Ishikawa (cell line): ENCODE measurements at regions not wholly inside any gene's neighbourhood (a gene's known extent, or its start where the extent isn't known, plus 50 kb on each side); places are given as distances from the start of the nearest gene placed in this dataset.

Source experiments
- CEBPB ChIP-seq: IDR thresholded peaks from 2 replicates; pipeline ENCODE4 v1.6.1; 2012
- CREB1 ChIP-seq: IDR thresholded peaks from 2 replicates; pipeline ENCODE4 v1.6.1; 2012; ENCODE audit warnings: low read depth
- EGR1 ChIP-seq: IDR thresholded peaks from 2 replicates; pipeline ENCODE4 v1.6.1; 2012
- EP300 ChIP-seq: IDR thresholded peaks from 2 replicates; pipeline ENCODE4 v1.6.1; 2012; ENCODE audit warnings: borderline replicate concordance
- FOXM1 ChIP-seq: IDR thresholded peaks from 2 replicates; pipeline ENCODE4 v1.6.1; 2012; ENCODE audit warnings: low read depth, borderline replicate concordance
- NFIC ChIP-seq: IDR thresholded peaks from 2 replicates; pipeline ENCODE4 v1.6.1; 2012
- RAD21 ChIP-seq: IDR thresholded peaks from 2 replicates; pipeline ENCODE4 v1.6.1; 2012; ENCODE audit warnings: low read depth
- TAF1 ChIP-seq: IDR thresholded peaks from 2 replicates; pipeline ENCODE4 v1.6.1; 2012; ENCODE audit warnings: low read depth, mild to moderate bottlenecking
- TCF12 ChIP-seq: IDR thresholded peaks from 2 replicates; pipeline ENCODE4 v1.6.1; 2012; ENCODE audit warnings: low read depth
- TEAD4 ChIP-seq: IDR thresholded peaks from 2 replicates; pipeline ENCODE4 v1.6.1; 2012
- YY1 ChIP-seq: IDR thresholded peaks from 2 replicates; pipeline ENCODE4 v1.6.1; 2012; ENCODE audit warnings: low read depth
- ZBTB7A ChIP-seq: IDR thresholded peaks from 2 replicates; pipeline ENCODE4 v1.6.1; 2012; ENCODE audit warnings: low read depth
- TF ChIP-seq, protein P1 (sequence below): IDR thresholded peaks from 2 replicates; pipeline ENCODE4 v1.6.1; 2012
- TF ChIP-seq, protein P2 (sequence below): IDR thresholded peaks from 2 replicates; pipeline ENCODE4 v1.6.1; 2012; ENCODE audit warnings: low read depth, mild to moderate bottlenecking
- TF ChIP-seq, protein P3 (sequence below): IDR thresholded peaks from 2 replicates; pipeline ENCODE4 v1.6.1; 2012

DNA sequence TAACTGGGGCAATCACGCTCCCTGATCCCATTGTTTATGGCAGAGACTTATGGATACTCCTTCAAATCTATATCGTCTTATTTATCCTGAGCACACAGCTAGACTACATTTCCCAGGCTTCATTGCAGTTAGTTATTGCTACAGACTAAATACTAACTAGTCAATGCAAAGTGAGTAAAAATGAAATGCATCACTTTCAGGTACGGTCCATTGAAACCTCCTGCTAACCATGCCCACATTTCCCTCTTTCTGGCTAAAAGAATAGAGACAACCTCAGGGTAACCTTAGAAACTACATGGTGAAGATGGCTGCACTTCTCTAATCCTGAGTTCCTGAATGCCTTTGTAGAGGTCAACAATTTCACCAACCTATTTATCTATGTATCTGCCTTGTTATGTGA is 437.4 kb downstream of the EPHA4 start:
- TF ChIP-seq EGR1 (no peak), YY1 (no peak), FOXM1 (no peak), NFIC (no peak), ZBTB7A (no peak), TAF1 (no peak), TEAD4 (no peak), EP300 (no peak), CREB1 (no peak), RAD21 (no peak), TCF12 (no peak), CEBPB (no peak)
- TF ChIP-seq, protein P1, sequence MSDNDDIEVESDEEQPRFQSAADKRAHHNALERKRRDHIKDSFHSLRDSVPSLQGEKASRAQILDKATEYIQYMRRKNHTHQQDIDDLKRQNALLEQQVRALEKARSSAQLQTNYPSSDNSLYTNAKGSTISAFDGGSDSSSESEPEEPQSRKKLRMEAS, result no peak
- TF ChIP-seq, protein P2, sequence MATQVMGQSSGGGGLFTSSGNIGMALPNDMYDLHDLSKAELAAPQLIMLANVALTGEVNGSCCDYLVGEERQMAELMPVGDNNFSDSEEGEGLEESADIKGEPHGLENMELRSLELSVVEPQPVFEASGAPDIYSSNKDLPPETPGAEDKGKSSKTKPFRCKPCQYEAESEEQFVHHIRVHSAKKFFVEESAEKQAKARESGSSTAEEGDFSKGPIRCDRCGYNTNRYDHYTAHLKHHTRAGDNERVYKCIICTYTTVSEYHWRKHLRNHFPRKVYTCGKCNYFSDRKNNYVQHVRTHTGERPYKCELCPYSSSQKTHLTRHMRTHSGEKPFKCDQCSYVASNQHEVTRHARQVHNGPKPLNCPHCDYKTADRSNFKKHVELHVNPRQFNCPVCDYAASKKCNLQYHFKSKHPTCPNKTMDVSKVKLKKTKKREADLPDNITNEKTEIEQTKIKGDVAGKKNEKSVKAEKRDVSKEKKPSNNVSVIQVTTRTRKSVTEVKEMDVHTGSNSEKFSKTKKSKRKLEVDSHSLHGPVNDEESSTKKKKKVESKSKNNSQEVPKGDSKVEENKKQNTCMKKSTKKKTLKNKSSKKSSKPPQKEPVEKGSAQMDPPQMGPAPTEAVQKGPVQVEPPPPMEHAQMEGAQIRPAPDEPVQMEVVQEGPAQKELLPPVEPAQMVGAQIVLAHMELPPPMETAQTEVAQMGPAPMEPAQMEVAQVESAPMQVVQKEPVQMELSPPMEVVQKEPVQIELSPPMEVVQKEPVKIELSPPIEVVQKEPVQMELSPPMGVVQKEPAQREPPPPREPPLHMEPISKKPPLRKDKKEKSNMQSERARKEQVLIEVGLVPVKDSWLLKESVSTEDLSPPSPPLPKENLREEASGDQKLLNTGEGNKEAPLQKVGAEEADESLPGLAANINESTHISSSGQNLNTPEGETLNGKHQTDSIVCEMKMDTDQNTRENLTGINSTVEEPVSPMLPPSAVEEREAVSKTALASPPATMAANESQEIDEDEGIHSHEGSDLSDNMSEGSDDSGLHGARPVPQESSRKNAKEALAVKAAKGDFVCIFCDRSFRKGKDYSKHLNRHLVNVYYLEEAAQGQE, result no peak
- TF ChIP-seq, protein P3, sequence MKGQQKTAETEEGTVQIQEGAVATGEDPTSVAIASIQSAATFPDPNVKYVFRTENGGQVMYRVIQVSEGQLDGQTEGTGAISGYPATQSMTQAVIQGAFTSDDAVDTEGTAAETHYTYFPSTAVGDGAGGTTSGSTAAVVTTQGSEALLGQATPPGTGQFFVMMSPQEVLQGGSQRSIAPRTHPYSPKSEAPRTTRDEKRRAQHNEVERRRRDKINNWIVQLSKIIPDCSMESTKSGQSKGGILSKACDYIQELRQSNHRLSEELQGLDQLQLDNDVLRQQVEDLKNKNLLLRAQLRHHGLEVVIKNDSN, result no peak

DNA sequence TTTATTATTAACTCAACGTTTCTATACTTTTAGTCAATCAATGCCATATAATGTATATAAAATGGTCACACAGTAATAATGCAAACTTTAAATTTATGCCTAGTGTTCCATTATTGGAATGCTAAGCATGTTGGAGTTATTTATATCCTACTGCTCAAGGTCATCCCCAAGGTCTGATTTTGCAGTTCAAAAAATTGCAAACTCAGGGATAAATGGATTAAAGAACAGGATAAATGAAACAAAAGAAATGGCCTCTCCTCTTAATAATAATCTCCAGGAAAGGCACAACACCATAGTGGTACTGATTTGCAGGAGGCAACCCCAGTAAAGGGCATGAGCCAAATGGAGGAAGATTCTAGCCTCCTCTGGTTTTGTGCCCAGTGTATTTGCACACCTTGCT is 436.4 kb downstream of the EPHA4 start:
- no peak for TF ChIP-seq NFIC

DNA sequence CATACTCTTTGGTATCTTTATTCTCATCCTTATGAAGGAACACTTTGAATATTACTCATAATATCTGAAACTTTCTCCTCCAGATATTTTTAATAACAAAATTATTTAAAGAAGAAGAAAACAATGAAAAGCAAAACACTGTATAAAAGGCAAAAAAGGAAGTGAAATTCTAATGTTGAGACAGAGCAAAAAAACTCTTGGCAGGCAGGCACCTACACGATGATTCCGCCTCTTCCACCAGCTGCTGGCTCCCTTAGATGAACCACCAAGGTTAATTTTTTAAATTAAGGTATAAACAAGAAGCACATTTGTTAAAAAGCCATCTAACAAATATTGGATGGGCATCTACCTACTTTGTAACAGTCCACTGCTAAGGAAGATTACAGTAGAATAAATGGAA is 434.7 kb downstream of the EPHA4 start:
- no peak for TF ChIP-seq TEAD4
- TF ChIP-seq, protein P2, result no peak
- TF ChIP-seq YY1, result no peak
- no peak for TF ChIP-seq CREB1
- no peak for TF ChIP-seq FOXM1
- no peak for TF ChIP-seq NFIC
- TF ChIP-seq CEBPB, result no peak
- no peak for TF ChIP-seq EP300
- TF ChIP-seq ZBTB7A, result no peak
- TF ChIP-seq, protein P3, result no peak
- no peak for TF ChIP-seq RAD21
- no peak for TF ChIP-seq TAF1
- TF ChIP-seq TCF12, result no peak
- TF ChIP-seq, protein P1, result no peak
- TF ChIP-seq EGR1, result no peak

DNA sequence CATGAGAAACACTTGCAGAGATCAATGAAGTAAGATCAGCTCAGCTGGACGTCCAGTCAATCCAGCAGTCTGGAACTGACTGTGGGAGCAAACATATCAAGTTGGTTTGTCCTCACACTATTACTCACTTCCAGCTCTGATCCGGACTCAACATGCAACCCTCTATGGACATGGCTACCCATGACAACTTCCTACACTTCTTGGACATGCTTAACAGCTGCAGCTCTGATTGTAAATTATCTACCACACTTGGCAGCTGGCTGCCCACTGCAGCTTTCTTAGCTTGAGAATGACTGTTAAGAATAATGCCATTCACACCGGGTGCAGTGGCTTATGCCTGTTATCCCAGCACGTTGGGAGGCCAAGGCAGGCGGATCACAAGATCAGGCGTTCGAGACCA is 429.8 kb downstream of the EPHA4 start:
- TF ChIP-seq EGR1 (no peak), FOXM1 (no peak), EP300 (no peak), TAF1 (no peak), TCF12 (no peak), YY1 (no peak), NFIC (no peak), TEAD4 (no peak), CEBPB (no peak), RAD21 (no peak)
- TF ChIP-seq, protein P3, result no peak
- TF ChIP-seq, protein P2, result no peak
- TF ChIP-seq, protein P1, result no peak

DNA sequence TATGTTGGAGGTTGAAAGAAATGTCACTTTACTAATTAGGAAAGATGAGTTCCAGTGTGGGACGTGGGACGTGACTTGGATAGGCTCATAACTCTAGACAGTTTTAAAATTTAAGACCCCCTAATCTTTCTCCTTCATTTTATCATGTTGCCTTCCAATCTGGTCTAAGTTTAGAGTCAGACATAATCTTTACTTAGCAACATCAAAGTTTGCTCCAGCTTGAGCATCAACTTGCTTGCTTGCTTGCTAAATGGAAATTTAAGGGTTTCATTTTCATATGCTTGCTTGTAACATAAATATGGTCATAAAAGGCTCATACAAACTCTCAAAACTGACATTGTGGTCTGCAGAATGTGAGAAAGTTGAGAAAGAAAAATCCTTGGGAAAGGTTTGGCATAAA is 428.9 kb downstream of the EPHA4 start:
- no peak for TF ChIP-seq FOXM1
- TF ChIP-seq, protein P3, result no peak
- TF ChIP-seq CEBPB, result no peak
- TF ChIP-seq, protein P2, result no peak
- TF ChIP-seq ZBTB7A, result no peak
- no peak for TF ChIP-seq TAF1
- no peak for TF ChIP-seq RAD21
- TF ChIP-seq NFIC, result no peak
- TF ChIP-seq TCF12, result no peak
- no peak for TF ChIP-seq EP300
- no peak for TF ChIP-seq YY1
- TF ChIP-seq CREB1, result no peak
- TF ChIP-seq, protein P1, result no peak
- TF ChIP-seq TEAD4, result no peak
